PC-9 (cell line): ENCODE measurements at regions not wholly inside any gene's neighbourhood (a gene's known extent, or its start where the extent isn't known, plus 50 kb on each side); places are given as distances from the start of the nearest gene placed in this dataset.

Experiments
- BruUV-seq: library from RNA; stranded (reverse); fragments of 400-500 nt; replicated peaks from 2 replicates; lab custom pipeline; 2021; lab: Mats Ljungman, UMichigan
- CTCF ChIA-PET: fragments of 300-600 bp; sonication (Branson Sonifier 250); formaldehyde crosslinking; loops from one replicate; lab custom pipeline; 2022; ENCODE audit warnings: antibody characterized with exemption; lab: Charles Lee
- POLR2A ChIA-PET: fragments of 300-600 bp; sonication (Branson Sonifier 250); formaldehyde crosslinking; loops from one replicate; lab custom pipeline; 2022; ENCODE audit warnings: antibody characterized with exemption; ENCODE audit not compliant: unreplicated experiment; lab: Charles Lee
- DNase-seq, 2 experiments: peaks; one replicate each; pipeline versions ENCODE4 v3.0.0 to v3.0.0-alpha.2; 2015 to 2022; ENCODE audit warnings: mixed read lengths in 1 of 2
- H2AFZ ChIP-seq: fragments of 200-600 bp; sonication (generic); 2 replicates; pipeline ENCODE4 v1.8.1; 2017; ENCODE audit warnings: antibody characterized with exemption
- H3F3A ChIP-seq: fragments of 200-600 bp; sonication (generic); 2 replicates; pipeline ENCODE4 v1.8.1; 2017; ENCODE audit warnings: antibody characterized with exemption, mild to moderate bottlenecking, low read depth; ENCODE audit not compliant: insufficient read depth
- H3K27ac ChIP-seq: fragments of 200-600 bp; sonication (generic); 2 replicates; pipeline ENCODE4 v1.6.1; 2016; ENCODE audit warnings: mixed run types
- H3K27me3 ChIP-seq: fragments of 200-600 bp; sonication (generic); 2 replicates; pipeline ENCODE4 v1.6.1; 2016; ENCODE audit warnings: low read depth, mixed run types; ENCODE audit not compliant: insufficient read depth
- H3K36me3 ChIP-seq: fragments of 200-600 bp; sonication (generic); 2 replicates; pipeline ENCODE4 v1.6.1; 2016; ENCODE audit warnings: low read depth, mixed run types
- H3K4me1 ChIP-seq: fragments of 200-600 bp; sonication (generic); replicated peaks from 2 replicates; pipeline ENCODE4 v1.6.1; 2016; ENCODE audit warnings: mixed run types; ENCODE audit not compliant: insufficient read depth
- H3K4me2 ChIP-seq: fragments of 200-600 bp; sonication (generic); 2 replicates; pipeline ENCODE4 v1.6.1; 2017; ENCODE audit warnings: mixed run types
- H3K4me3 ChIP-seq: fragments of 200-600 bp; sonication (generic); 2 replicates; pipeline ENCODE4 v1.6.1; 2016; ENCODE audit warnings: mixed run types
- H3K79me2 ChIP-seq: fragments of 200-600 bp; sonication (generic); 2 replicates; pipeline ENCODE4 v1.6.1; 2017; ENCODE audit warnings: low read depth, mixed run types
- H3K9me2 ChIP-seq: fragments of 200-600 bp; sonication (generic); 2 replicates; pipeline ENCODE4 v1.8.1; 2017; ENCODE audit warnings: mild to moderate bottlenecking; ENCODE audit not compliant: insufficient read depth
- H3K9me3 ChIP-seq: fragments of 200-600 bp; sonication (generic); 2 replicates; pipeline ENCODE4 v1.8.1; 2016; ENCODE audit warnings: low read depth; ENCODE audit not compliant: insufficient read depth
- H4K20me1 ChIP-seq: fragments of 200-600 bp; sonication (generic); 2 replicates; pipeline ENCODE4 v1.8.1; 2017; ENCODE audit not compliant: insufficient read depth
- CTCF ChIP-seq: fragments of 200-600 bp; sonication (generic); conservative IDR thresholded peaks from 2 replicates; pipeline ENCODE4 v1.6.1; 2017; ENCODE audit warnings: mixed run types, antibody characterized with exemption, mild to moderate bottlenecking, moderate library complexity
- EZH2 ChIP-seq: fragments of 200-600 bp; sonication (generic); IDR thresholded peaks from 2 replicates; pipeline ENCODE4 v1.8.0; 2017; ENCODE audit warnings: antibody characterized with exemption, low read depth
- intact Hi-C: fragments of 100-400 bp; cut with micrococcal nuclease; formaldehyde crosslinking; loops from one replicate; pipeline ENCODE4 v1.10.0; 2022; ENCODE audit not compliant: unreplicated experiment

GRCh38 chr5:133773247-133774202 lies 161.2 kb upstream of the FSTL4 start:
- 0 out of 2 replicates have a peak, but pooled peaks cover 6% of the 10 kb centered on the region for H3K9me3 ChIP-seq
- CTCF ChIA-PET: no interaction called here
- no TSS peak for BruUV-seq

GRCh38 chr5:133769842-133770241 lies 157.5 kb upstream of the FSTL4 start:
- no peak overlapping the region for H3K27ac ChIP-seq
- H3K4me3 ChIP-seq: no peak overlapping the region
- H3K79me2 ChIP-seq: no peaks in the 10 kb centered on the region
- DNase-seq: no peak
- intact Hi-C loops: no loop called here
- H3K4me2 ChIP-seq: no peak overlapping the region
- 0 out of 2 replicates have a peak, but pooled peaks cover 6% of the 10 kb centered on the region for H3K9me3 ChIP-seq
- CTCF ChIA-PET: no interaction called here
- H3K4me1 ChIP-seq: no peaks in the 10 kb centered on the region
- no peaks in the 10 kb centered on the region for H3K36me3 ChIP-seq
- no TSS peak for BruUV-seq
- H3K9me2 ChIP-seq: no peaks in the 10 kb centered on the region
- H3K27me3 ChIP-seq: no peaks in the 10 kb centered on the region
- POLR2A ChIA-PET: no interaction called here
- TF ChIP-seq CTCF (no peak), EZH2 (no peak)
- no peaks in the 10 kb centered on the region for H4K20me1 ChIP-seq
- H2AFZ ChIP-seq: no peak overlapping the region
- no peaks in the 10 kb centered on the region for H3F3A ChIP-seq

More at GRCh38 chr5:133773247-133774202, 161.2 kb upstream of the FSTL4 start:
- H4K20me1 ChIP-seq: no peaks in the 10 kb centered on the region
- no peaks in the 10 kb centered on the region for H3K36me3 ChIP-seq
- TF ChIP-seq CTCF (no peak), EZH2 (no peak)
- POLR2A ChIA-PET: no interaction called here
- H2AFZ ChIP-seq: no peak overlapping the region
- no peaks in the 10 kb centered on the region for H3K4me1 ChIP-seq
- H3K4me2 ChIP-seq: no peak overlapping the region
- H3K9me2 ChIP-seq: no peaks in the 10 kb centered on the region; the same call in 1 of the 2 replicates
- no peaks in the 10 kb centered on the region for H3K79me2 ChIP-seq
- no peaks in the 10 kb centered on the region for H3F3A ChIP-seq
- intact Hi-C loops: no loop called here
- no peak overlapping the region for H3K27ac ChIP-seq
- H3K27me3 ChIP-seq: no peaks in the 10 kb centered on the region
- DNase-seq: no peak
- H3K4me3 ChIP-seq: no peak overlapping the region

- intact Hi-C loops: no loop called here
- Histone ChIP-seq H3K9me2 (no peaks in the 10 kb centered on the region), H3K36me3 (no peaks in the 10 kb centered on the region), H3K4me2 (no peak overlapping the region), H2AFZ (no peak overlapping the region), H3K4me1 (no peaks in the 10 kb centered on the region), H4K20me1 (no peaks in the 10 kb centered on the region), H3K27me3 (no peaks in the 10 kb centered on the region), H3F3A (no peaks in the 10 kb centered on the region), H3K79me2 (no peaks in the 10 kb centered on the region), H3K27ac (no peak overlapping the region), H3K4me3 (no peak overlapping the region), H3K9me3 (no peaks in the 10 kb centered on the region)
- no peak for TF ChIP-seq CTCF
- TF ChIP-seq EZH2: no peak
- CTCF ChIA-PET: no interaction called here
- no peak for DNase-seq
- no TSS peak for BruUV-seq
- POLR2A ChIA-PET: no interaction called here
Measured at GRCh38 chr5:133763744-133764143, 151.4 kb upstream of the FSTL4 start.
